SKM-1 (cell line): ENCODE measurements at regions not wholly inside any gene's neighbourhood (a gene's known extent, or its start where the extent isn't known, plus 50 kb on each side); places are given as distances from the start of the nearest gene placed in this dataset.
"Not testable (repeated sequence)": the region's sequence is repeated elsewhere in the genome, so short reads cannot be mapped to it uniquely, and the experiment has no call there.

Experiments used
- DNase-seq: peaks from one replicate; lab custom pipeline; 2025; ENCODE audit not compliant: unreplicated experiment; lab: John Stamatoyannopoulos, UW

GRCh38 chr5:23451156-23451555 is 56.3 kb upstream of the PRDM9 start:
- no peak for DNase-seq

GRCh38 chr5:23450187-23450586 is 57.2 kb upstream of the PRDM9 start:
- no peak for DNase-seq

GRCh38 chr5:23448627-23449026 is 58.8 kb upstream of the PRDM9 start:
- no peak for DNase-seq

GRCh38 chr5:23446424-23446823 is 61.0 kb upstream of the PRDM9 start:
- no peak for DNase-seq

- DNase-seq, result no peak
Measured at GRCh38 chr5:23445573-23445972, 61.8 kb upstream of the PRDM9 start.

- no peak for DNase-seq
Measured at GRCh38 chr5:23440703-23441102, 66.7 kb upstream of the PRDM9 start.

GRCh38 chr5:23437011-23437410 is 70.4 kb upstream of the PRDM9 start:
- DNase-seq, result no peak

GRCh38 chr5:23433534-23434315 is 73.7 kb upstream of the PRDM9 start:
- DNase-seq, result no peak

GRCh38 chr5:23428705-23429104 is 78.7 kb upstream of the PRDM9 start:
- no peak for DNase-seq

- not testable (repeated sequence) for DNase-seq
Measured at GRCh38 chr5:23420214-23420613, 87.2 kb upstream of the PRDM9 start.

- no peak for DNase-seq
Measured at GRCh38 chr5:23419115-23419514, 88.3 kb upstream of the PRDM9 start.

- no peak for DNase-seq
Measured at GRCh38 chr5:23412515-23412914, 94.9 kb upstream of the PRDM9 start.

- DNase-seq, result no peak
Measured at GRCh38 chr5:23411994-23412393, 95.4 kb upstream of the PRDM9 start.

GRCh38 chr5:23411200-23411599 is 96.2 kb upstream of the PRDM9 start:
- no peak for DNase-seq

GRCh38 chr5:23410775-23411174 is 96.6 kb upstream of the PRDM9 start:
- not testable (repeated sequence) for DNase-seq

GRCh38 chr5:23405316-23406068 is 101.9 kb upstream of the PRDM9 start:
- DNase-seq, result no peak

- DNase-seq, result no peak
Measured at GRCh38 chr5:23402585-23402984, 104.8 kb upstream of the PRDM9 start.

GRCh38 chr5:23400951-23401350 is 106.5 kb upstream of the PRDM9 start:
- DNase-seq, result no peak

GRCh38 chr5:23396346-23396745 is 111.1 kb upstream of the PRDM9 start:
- no peak for DNase-seq

GRCh38 chr5:23389291-23390101 is 117.9 kb upstream of the PRDM9 start:
- DNase-seq, result no peak

- DNase-seq, result no peak
Measured at GRCh38 chr5:23385036-23385435, 122.4 kb upstream of the PRDM9 start.

GRCh38 chr5:23372177-23372576 is 135.2 kb upstream of the PRDM9 start:
- DNase-seq, result no peak
